ENCODE measurements at regions not wholly inside any gene's neighbourhood (a gene's known extent, or its start where the extent isn't known, plus 50 kb on each side); places are given as distances from the start of the nearest gene placed in this dataset.

- TF ChIP-seq CTCF (IDR thresholded peaks at IDR 0.05 in 8 of 11, conservative IDR thresholded peaks at IDR 0.05 in 3 of 11) (no peak), POLR2A (IDR thresholded peaks at IDR 0.05) (no peak), POLR2AphosphoS5 (IDR thresholded peaks at IDR 0.05) (no peak)
These were observed 446.3 kb downstream of the MID1IP1 start for GRCh38 chrX:39247536-39247935.

Data from spleen (tissue), 7 donors.